Upper lobe of right lung (tissue), 1 donor: ENCODE measurements at regions not wholly inside any gene's neighbourhood (a gene's known extent, or its start where the extent isn't known, plus 50 kb on each side); places are given as distances from the start of the nearest gene placed in this dataset.

Experiments used
- ATAC-seq: fragments of 200-7000 bp; cut with Tn5 transposase; one replicate; pipeline ENCODE4 v1.9.1; 2020; ENCODE audit warnings: mild to moderate bottlenecking, moderate library complexity
- DNase-seq: peaks from one replicate; pipeline ENCODE4 v3.0.0-alpha.2; 2020
- H3K27ac ChIP-seq: fragments of 200-600 bp; one replicate; pipeline ENCODE4 v1.8.0; 2022
- H3K27me3 ChIP-seq: fragments of 200-600 bp; one replicate; pipeline ENCODE4 v1.8.0; 2022; ENCODE audit warnings: mild to moderate bottlenecking
- H3K36me3 ChIP-seq: fragments of 200-600 bp; one replicate; pipeline ENCODE4 v1.8.0; 2022
- H3K4me1 ChIP-seq: fragments of 200-600 bp; one replicate; pipeline ENCODE4 v1.8.0; 2022
- H3K4me3 ChIP-seq: fragments of 200-600 bp; one replicate; pipeline ENCODE4 v1.8.0; 2022; ENCODE audit warnings: mild to moderate bottlenecking
- H3K9me3 ChIP-seq: fragments of 200-600 bp; one replicate; pipeline ENCODE4 v1.8.0; 2022
- intact Hi-C: fragments of 100-400 bp; cut with DNase I; formaldehyde crosslinking; loops from one replicate; pipeline ENCODE4 v1.11.0; 2022
- TF ChIP-seq, protein P1 (sequence below): fragments of 200-600 bp; IDR thresholded peaks from one replicate; pipeline ENCODE4 v1.8.0; 2022; ENCODE audit warnings: antibody characterized with exemption
- donor health status: DM: no; HTN: yes; CAD: no; lungs with severe emphysema.

- no peaks in the 10 kb centered on the region for H3K36me3 ChIP-seq
- DNase-seq: no peak
- intact Hi-C loops: no loop called here
- no peak overlapping the region for H3K27ac ChIP-seq
- no peak overlapping the region for H3K4me3 ChIP-seq
- peaks cover 18% of the 10 kb centered on the region for H3K4me1 ChIP-seq
- no peaks in the 10 kb centered on the region for H3K27me3 ChIP-seq
- no peaks in the 10 kb centered on the region for H3K9me3 ChIP-seq
- ATAC-seq: no peak
- TF ChIP-seq, protein P1, sequence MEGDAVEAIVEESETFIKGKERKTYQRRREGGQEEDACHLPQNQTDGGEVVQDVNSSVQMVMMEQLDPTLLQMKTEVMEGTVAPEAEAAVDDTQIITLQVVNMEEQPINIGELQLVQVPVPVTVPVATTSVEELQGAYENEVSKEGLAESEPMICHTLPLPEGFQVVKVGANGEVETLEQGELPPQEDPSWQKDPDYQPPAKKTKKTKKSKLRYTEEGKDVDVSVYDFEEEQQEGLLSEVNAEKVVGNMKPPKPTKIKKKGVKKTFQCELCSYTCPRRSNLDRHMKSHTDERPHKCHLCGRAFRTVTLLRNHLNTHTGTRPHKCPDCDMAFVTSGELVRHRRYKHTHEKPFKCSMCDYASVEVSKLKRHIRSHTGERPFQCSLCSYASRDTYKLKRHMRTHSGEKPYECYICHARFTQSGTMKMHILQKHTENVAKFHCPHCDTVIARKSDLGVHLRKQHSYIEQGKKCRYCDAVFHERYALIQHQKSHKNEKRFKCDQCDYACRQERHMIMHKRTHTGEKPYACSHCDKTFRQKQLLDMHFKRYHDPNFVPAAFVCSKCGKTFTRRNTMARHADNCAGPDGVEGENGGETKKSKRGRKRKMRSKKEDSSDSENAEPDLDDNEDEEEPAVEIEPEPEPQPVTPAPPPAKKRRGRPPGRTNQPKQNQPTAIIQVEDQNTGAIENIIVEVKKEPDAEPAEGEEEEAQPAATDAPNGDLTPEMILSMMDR: no peak
These were observed 469.5 kb upstream of the PROK2 start for GRCh38 chr3:72254483-72254882.

DNA sequence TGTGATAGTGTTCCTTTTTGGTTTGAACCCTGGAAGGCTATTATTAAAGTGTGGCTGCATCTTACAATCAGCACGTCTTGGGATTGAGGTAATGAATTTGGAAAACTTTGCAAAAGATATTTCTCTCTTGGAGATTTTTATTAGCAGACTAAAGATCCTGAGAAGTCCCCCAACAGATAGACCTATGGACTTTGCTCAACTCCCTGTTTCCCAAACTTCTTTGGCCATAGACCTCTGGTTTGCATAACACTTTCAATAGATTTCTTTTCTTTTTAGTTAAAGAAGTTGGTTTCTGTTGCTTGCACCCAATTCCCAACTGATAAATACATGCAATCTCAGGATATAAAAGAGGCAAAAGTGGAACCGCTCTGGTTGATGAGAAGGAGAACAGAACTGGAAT lies 465.8 kb upstream of the PROK2 start:
- Histone ChIP-seq H3K4me1 (peaks cover 8% of the 10 kb centered on the region), H3K27ac (no peak overlapping the region), H3K36me3 (no peaks in the 10 kb centered on the region), H3K9me3 (no peaks in the 10 kb centered on the region), H3K27me3 (no peaks in the 10 kb centered on the region), H3K4me3 (no peak overlapping the region)
- intact Hi-C loops: no loop called here
- no peak for ATAC-seq
- DNase-seq: no peak
- TF ChIP-seq, protein P1: no peak

GRCh38 chr3:72248869-72249268 lies 463.9 kb upstream of the PROK2 start:
- H3K4me1 ChIP-seq: peaks cover 14% of the 10 kb centered on the region
- ATAC-seq (no peak), DNase-seq (no peak)
- TF ChIP-seq, protein P1: no peak
- intact Hi-C loops: no loop called here
- H3K27me3 ChIP-seq: no peaks in the 10 kb centered on the region
- H3K9me3 ChIP-seq: no peaks in the 10 kb centered on the region
- H3K4me3 ChIP-seq: no peak overlapping the region
- H3K27ac ChIP-seq: no peak overlapping the region
- H3K36me3 ChIP-seq: no peaks in the 10 kb centered on the region

GRCh38 chr3:72248389-72248761 lies 463.4 kb upstream of the PROK2 start:
- DNase-seq: no peak
- no peak overlapping the region for H3K27ac ChIP-seq
- no peaks in the 10 kb centered on the region for H3K9me3 ChIP-seq
- intact Hi-C loops: no loop called here
- no peaks in the 10 kb centered on the region for H3K27me3 ChIP-seq
- TF ChIP-seq, protein P1: no peak
- no peak overlapping the region for H3K4me3 ChIP-seq
- peaks cover 14% of the 10 kb centered on the region for H3K4me1 ChIP-seq
- no peaks in the 10 kb centered on the region for H3K36me3 ChIP-seq
- no peak for ATAC-seq

DNA sequence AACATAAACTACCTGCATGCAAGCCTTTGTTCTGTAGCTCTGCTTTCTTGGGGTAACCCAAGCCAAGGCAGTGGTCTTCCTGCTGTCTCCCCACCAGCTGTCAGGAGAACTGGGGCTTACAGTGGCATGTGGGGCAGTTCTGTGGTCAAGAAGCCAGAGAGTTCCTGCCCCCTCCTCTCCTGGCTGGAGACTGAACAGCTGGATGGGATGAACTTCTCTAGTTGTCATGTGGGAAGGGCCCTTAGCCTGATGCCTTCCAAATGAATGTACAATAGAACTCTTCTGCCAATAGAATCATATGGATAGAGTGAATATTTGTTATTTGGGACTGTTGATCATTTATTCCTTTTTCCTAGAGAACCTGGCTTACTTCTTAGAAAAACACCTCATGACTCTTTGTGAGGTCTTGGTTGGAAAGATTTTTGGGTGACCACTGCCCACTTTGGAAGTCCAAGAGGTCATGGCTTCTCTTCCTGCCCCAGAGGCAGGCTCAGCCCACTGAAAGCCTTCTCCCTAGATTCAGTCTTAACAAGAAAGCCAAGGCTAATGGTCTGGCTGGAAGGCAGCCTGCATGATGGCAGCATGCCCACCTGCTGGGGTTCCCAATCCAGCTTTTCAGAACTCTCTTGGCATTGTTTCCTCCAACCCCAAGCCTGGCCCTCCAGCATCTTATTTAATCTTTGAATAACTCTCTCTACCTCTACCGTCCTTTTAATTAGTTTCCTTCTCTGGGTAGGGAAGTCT lies 462.9 kb upstream of the PROK2 start:
- Histone ChIP-seq H3K27ac (no peak overlapping the region), H3K4me3 (no peak overlapping the region), H3K27me3 (no peaks in the 10 kb centered on the region), H3K36me3 (no peaks in the 10 kb centered on the region), H3K9me3 (no peaks in the 10 kb centered on the region), H3K4me1 (peaks cover 14% of the 10 kb centered on the region)
- intact Hi-C loops: no loop called here
- ATAC-seq (no peak), DNase-seq (no peak)
- TF ChIP-seq, protein P1: no peak

DNA sequence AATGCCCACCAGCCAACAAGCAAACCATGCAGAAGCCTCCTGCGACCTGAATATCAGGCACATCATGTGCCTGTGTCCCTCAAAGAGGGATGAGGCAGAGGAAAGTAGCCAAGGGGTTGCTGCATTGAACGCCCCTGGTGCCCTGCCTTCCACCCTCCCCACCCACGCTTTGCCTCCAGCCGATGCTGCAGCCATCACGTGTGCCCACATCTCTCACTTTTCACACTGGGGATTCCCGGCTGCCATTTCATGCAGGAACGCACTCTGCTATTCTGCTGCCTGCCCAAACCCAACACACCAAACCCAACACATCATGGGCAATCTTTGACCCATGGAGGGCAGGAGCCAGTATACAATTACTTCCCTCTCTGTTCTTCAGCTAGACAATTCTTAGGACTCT lies 462.2 kb upstream of the PROK2 start:
- Histone ChIP-seq H3K27ac (no peak overlapping the region), H3K9me3 (no peaks in the 10 kb centered on the region), H3K36me3 (no peaks in the 10 kb centered on the region), H3K27me3 (no peaks in the 10 kb centered on the region), H3K4me3 (no peak overlapping the region), H3K4me1 (peaks cover 14% of the 10 kb centered on the region)
- ATAC-seq: no peak
- intact Hi-C loops: no loop called here
- TF ChIP-seq, protein P1: no peak
- DNase-seq: no peak
